ENCODE measurements at regions not wholly inside any gene's neighbourhood (a gene's known extent, or its start where the extent isn't known, plus 50 kb on each side); places are given as distances from the start of the nearest gene placed in this dataset.

DNA sequence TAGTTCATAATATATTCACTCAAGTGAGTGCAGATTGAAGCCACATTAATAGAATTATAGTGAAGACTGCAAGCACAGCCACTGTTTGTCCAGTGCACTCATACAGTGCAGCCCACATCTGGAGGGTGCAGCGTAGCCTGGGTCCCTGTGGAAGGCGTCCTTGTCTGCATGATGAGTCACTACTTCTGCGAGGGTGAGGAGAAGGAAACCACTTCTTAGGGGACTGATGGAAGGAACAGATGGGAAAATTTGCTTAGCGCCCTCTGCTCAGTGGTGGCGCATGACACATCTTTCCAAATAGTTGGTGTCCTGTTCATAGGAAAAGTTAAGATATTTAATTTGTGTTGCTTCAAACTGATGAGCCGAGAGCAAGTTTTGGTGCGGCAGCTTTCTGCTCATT, 330.4 kb upstream of the SMIM21 start:
- TF ChIP-seq CTCF (IDR thresholded peaks at IDR 0.05; ENCODE audit: insufficient read depth, low read depth, low read length), result no peak
- TF ChIP-seq EZH2 (IDR thresholded peaks at IDR 0.05; ENCODE audit: insufficient read depth, low read length), result no peak

Measured in astrocyte (in vitro differentiated cells and primary cell).